HCT116 (cell line): ENCODE measurements at regions not wholly inside any gene's neighbourhood (a gene's known extent, or its start where the extent isn't known, plus 50 kb on each side); places are given as distances from the start of the nearest gene placed in this dataset.
A peak's percentile ranks its signal among the peaks of the same experiment; 100 is the strongest.

Experiments
- ATAC-seq: fragments of 200-7000 bp; cut with Tn5 transposase; 2 replicates; pipeline ENCODE4 v1.9.1; 2020; ENCODE audit warnings: mild to moderate bottlenecking, moderate library complexity
- BruUV-seq: library from RNA; stranded (reverse); fragments of 400-500 nt; replicated peaks from 2 replicates; lab custom pipeline; 2021; lab: Mats Ljungman, UMichigan
- CTCF ChIA-PET: fragments of 300-600 bp; sonication (Branson Sonifier 250); formaldehyde crosslinking; loops from one replicate; lab custom pipeline; 2021; ENCODE audit warnings: antibody characterized with exemption; lab: Charles Lee
- POLR2A ChIA-PET: fragments of 300-600, 350-600 bp; sonication (Branson Sonifier 250); formaldehyde crosslinking; loops from one replicate; lab custom pipeline; 2021; ENCODE audit warnings: antibody characterized with exemption; lab: Charles Lee
- RAD21 ChIA-PET, 2 experiments: fragments of 300-600 bp; sonication (Branson Sonifier 250); formaldehyde crosslinking; loops; one replicate each; lab custom pipeline; 2023; ENCODE audit warnings: low total read pairs in 2 of 2; ENCODE audit not compliant: uncharacterized antibody in 2 of 2, unreplicated experiment in 2 of 2, low non-redundant PET in 1 of 2; lab: Charles Lee
- DNase-seq: peaks from one replicate; pipeline ENCODE4 v3.0.0-alpha.2; 2010; ENCODE audit warnings: low read depth, low spot score
- H2AFZ ChIP-seq: fragments of 200-600 bp; shearing (Covaris generic), sonication (generic); 2 replicates; pipeline ENCODE4 v1.6.1; 2017; ENCODE audit warnings: low read depth, mixed run types, mixed read lengths, antibody characterized with exemption, low read length; ENCODE audit not compliant: poor library complexity, severe bottlenecking
- H3K27ac ChIP-seq: 2 replicates; pipeline ENCODE4 v1.5.1; 2012; ENCODE audit warnings: low read depth, low read length
- H3K27me3 ChIP-seq: fragments of 200-600 bp; sonication (generic); 2 replicates; pipeline ENCODE4 v1.6.1; 2016; ENCODE audit warnings: mixed run types, low read length, mixed read lengths; ENCODE audit not compliant: insufficient read depth
- H3K36me3 ChIP-seq, 2 experiments: fragments of 200-500 bp in 1 of 2; fragments of 200-600 bp in 1 of 2; sonication (Bioruptor generic) in 1 of 2; sonication (generic) in 1 of 2; 2 replicates each; pipeline versions ENCODE4 v1.5.1 to v1.6.1; 2014 to 2016; ENCODE audit warnings: low read length in 2 of 2, inconsistent platforms in 1 of 2, mixed read lengths in 1 of 2, mixed run types in 1 of 2; ENCODE audit not compliant: insufficient read depth in 2 of 2, control insufficient read depth in 1 of 2
- H3K4me1 ChIP-seq, 2 experiments: fragments of 200-600 bp in 1 of 2; sonication (generic) in 1 of 2; 2 replicates each; pipeline versions ENCODE4 v1.5.1 to v1.6.1; 2012 to 2017; ENCODE audit warnings: low read length in 2 of 2, inconsistent platforms in 1 of 2, mild to moderate bottlenecking in 1 of 2, mixed read lengths in 1 of 2, mixed run types in 1 of 2, moderate library complexity in 1 of 2; ENCODE audit not compliant: insufficient read depth in 2 of 2, control insufficient read depth in 1 of 2
- H3K4me2 ChIP-seq: fragments of 200-600 bp; sonication (generic); 2 replicates; pipeline ENCODE4 v1.6.1; 2017; ENCODE audit warnings: mixed run types, low read length, mixed read lengths
- H3K4me3 ChIP-seq, 2 experiments: fragments of 200-600 bp in 1 of 2; sonication (generic) in 1 of 2; replicated peaks in 1 of 2; 2 replicates each; pipeline ENCODE4 v1.5.1; 2011 to 2016; ENCODE audit warnings: low read length in 2 of 2, control low read depth in 1 of 2, low read depth in 1 of 2, mild to moderate bottlenecking in 1 of 2, mixed read lengths in 1 of 2, mixed run types in 1 of 2
- H3K79me2 ChIP-seq: fragments of 200-600 bp; sonication (generic); 2 replicates; pipeline ENCODE4 v1.6.1; 2017; ENCODE audit warnings: mild to moderate bottlenecking, mixed run types, low read length, moderate library complexity, mixed read lengths; ENCODE audit not compliant: insufficient read depth
- H3K9ac ChIP-seq: fragments of 200-600 bp; sonication (generic); 2 replicates; pipeline ENCODE4 v1.6.1; 2016; ENCODE audit warnings: low read length, mixed read lengths
- H3K9me2 ChIP-seq: fragments of 200-600 bp; sonication (generic), shearing (Covaris generic); 2 replicates; pipeline ENCODE4 v1.6.1; 2017; ENCODE audit warnings: mixed run types, mild to moderate bottlenecking, moderate library complexity; ENCODE audit not compliant: insufficient read depth
- H3K9me3 ChIP-seq, 2 experiments: fragments of 200-500 bp in 1 of 2; fragments of 200-600 bp in 1 of 2; sonication (Bioruptor generic) in 1 of 2; sonication (generic) in 1 of 2; 2 replicates each; pipeline ENCODE4 v1.6.1; 2014 to 2017; ENCODE audit warnings: low read length in 2 of 2, mixed read lengths in 2 of 2, inconsistent platforms in 1 of 2, low read depth in 1 of 2, mild to moderate bottlenecking in 1 of 2, mixed run types in 1 of 2, moderate library complexity in 1 of 2; ENCODE audit not compliant: control insufficient read depth in 1 of 2, insufficient read depth in 1 of 2
- H4K20me1 ChIP-seq: fragments of 200-600 bp; sonication (generic), shearing (Covaris generic); 2 replicates; pipeline ENCODE4 v1.6.1; 2017; ENCODE audit warnings: mixed run types, mild to moderate bottlenecking, moderate library complexity; ENCODE audit not compliant: insufficient read depth
- ATF3 ChIP-seq: IDR thresholded peaks from 2 replicates; pipeline ENCODE4 v1.6.1; 2012
- CEBPB ChIP-seq: IDR thresholded peaks from 2 replicates; pipeline ENCODE4 v1.6.1; 2012; ENCODE audit warnings: low read depth
- EGR1 ChIP-seq: IDR thresholded peaks from 2 replicates; pipeline ENCODE4 v1.6.1; 2012; ENCODE audit warnings: low read depth
- ELF1 ChIP-seq: IDR thresholded peaks from 2 replicates; pipeline ENCODE4 v1.6.1; 2012; ENCODE audit warnings: low read depth, borderline replicate concordance
- FOSL1 ChIP-seq: IDR thresholded peaks from 2 replicates; pipeline ENCODE4 v1.6.1; 2012; ENCODE audit warnings: low read depth
- JUND ChIP-seq: IDR thresholded peaks from 2 replicates; pipeline ENCODE4 v1.6.1; 2012
- SIN3A ChIP-seq: IDR thresholded peaks from 2 replicates; pipeline ENCODE4 v1.6.1; 2012; ENCODE audit warnings: low read depth
- SP1 ChIP-seq: IDR thresholded peaks from 2 replicates; pipeline ENCODE4 v1.6.1; 2012; ENCODE audit warnings: low read depth
- TCF7L2 ChIP-seq: IDR thresholded peaks from 2 replicates; pipeline ENCODE4 v1.7.0; 2011; ENCODE audit warnings: borderline replicate concordance, inconsistent platforms; ENCODE audit not compliant: insufficient read depth, insufficient read length; ENCODE audit errors: extremely low read depth
- ZFX ChIP-seq: fragments of 450-650 bp; IDR thresholded peaks from 2 replicates; pipeline ENCODE4 v1.6.1; 2017
- ZNF274 ChIP-seq: fragments of 200-500 bp; sonication (Bioruptor generic); IDR thresholded peaks from 2 replicates; pipeline ENCODE4 v1.6.1; 2014; ENCODE audit warnings: mild to moderate bottlenecking, low read depth, low read length, inconsistent platforms
- intact Hi-C: fragments of 100-400 bp; cut with micrococcal nuclease; formaldehyde crosslinking; loops from 2 replicates; pipeline ENCODE4 v1.10.0; 2022

- RAD21 ChIA-PET: no interaction called here
- H3K9me2 ChIP-seq: no peaks in the 10 kb centered on the region
- no peaks in the 10 kb centered on the region for H4K20me1 ChIP-seq
- H3K4me3 ChIP-seq: no peak overlapping the region
- H3K9ac ChIP-seq: no peak overlapping the region
- no peak for DNase-seq
- intact Hi-C loops: no loop called here
- H2AFZ ChIP-seq: peak overlapping the region; percentile 98
- TF ChIP-seq ELF1 (no peak), ZNF274 (no peak), TCF7L2 (no peak), SIN3A (no peak)
- POLR2A ChIA-PET: no interaction called here
- H3K36me3 ChIP-seq: no peaks in the 10 kb centered on the region
- BruUV-seq: no TSS peak
- no peak overlapping the region for H3K4me2 ChIP-seq
- H3K4me1 ChIP-seq: peaks cover 3 to 11% of the 10 kb centered on the region in 2 experiments; a peak in 3 of 4 replicates
- CTCF ChIA-PET: no interaction called here
- H3K27ac ChIP-seq: no peak overlapping the region
- no peaks in the 10 kb centered on the region for H3K27me3 ChIP-seq
- no peaks in the 10 kb centered on the region for H3K9me3 ChIP-seq
- no peaks in the 10 kb centered on the region for H3K79me2 ChIP-seq
- no peak for ATAC-seq
These were observed 202.3 kb upstream of the BRINP3 start for GRCh38 chr1:190679983-190680382.

GRCh38 chr1:190685676-190686075 lies 208.0 kb upstream of the BRINP3 start:
- H2AFZ ChIP-seq: no peak overlapping the region
- H3K27me3 ChIP-seq: no peaks in the 10 kb centered on the region
- no peak overlapping the region for H3K4me2 ChIP-seq
- no peak overlapping the region for H3K4me3 ChIP-seq
- H3K27ac ChIP-seq: no peak overlapping the region
- no TSS peak for BruUV-seq
- H4K20me1 ChIP-seq: no peaks in the 10 kb centered on the region
- intact Hi-C loops: no loop called here
- CTCF ChIA-PET: no interaction called here
- no peaks in the 10 kb centered on the region for H3K9me3 ChIP-seq
- no peak for TF ChIP-seq ZFX
- no peak for TF ChIP-seq ATF3
- TF ChIP-seq FOSL1: no peak
- TF ChIP-seq CEBPB: no peak
- TF ChIP-seq SIN3A: no peak
- TF ChIP-seq SP1: no peak
- no peak for TF ChIP-seq EGR1
- no peak for TF ChIP-seq JUND
- no peak overlapping the region for H3K9ac ChIP-seq
- H3K36me3 ChIP-seq: no peaks in the 10 kb centered on the region
- H3K4me1 ChIP-seq: no peaks in the 10 kb centered on the region
- H3K79me2 ChIP-seq: no peaks in the 10 kb centered on the region
- ATAC-seq (no peak), DNase-seq (no peak)
- RAD21 ChIA-PET: no interaction called here
- POLR2A ChIA-PET: no interaction called here
- no peaks in the 10 kb centered on the region for H3K9me2 ChIP-seq
